SK-N-SH treated with all-trans-retinoic acid at 6 μM for 48 hours (cell line): ENCODE measurements at regions not wholly inside any gene's neighbourhood (a gene's known extent, or its start where the extent isn't known, plus 50 kb on each side); places are given as distances from the start of the nearest gene placed in this dataset.

Source experiments
- ATAC-seq: fragments of 200-7000 bp; cut with Tn5 transposase; 3 replicates; pipeline ENCODE4 v1.9.1; 2020; ENCODE audit warnings: mild to moderate bottlenecking, moderate library complexity
- ARNTL ChIP-seq: fragments of 450-650 bp; formaldehyde crosslinking; IDR thresholded peaks from 2 replicates; pipeline ENCODE4 v1.5.0; 2020; ENCODE audit warnings: low read depth, mild to moderate bottlenecking, moderate library complexity, borderline replicate concordance
- BACH2 ChIP-seq: fragments of 250-450 bp; sonication (Bioruptor Pico); IDR thresholded peaks from 2 replicates; pipeline ENCODE4 v1.9.0; 2021; ENCODE audit warnings: mild to moderate bottlenecking, borderline replicate concordance
- CREB5 ChIP-seq: fragments of 250-450 bp; sonication (Bioruptor Pico); IDR thresholded peaks from 2 replicates; pipeline ENCODE4 v1.5.1; 2020; ENCODE audit warnings: low read depth, mild to moderate bottlenecking, moderate library complexity
- CSRNP3 ChIP-seq: fragments of 250-450 bp; sonication (Bioruptor Pico); IDR thresholded peaks from 2 replicates; pipeline ENCODE4 v1.5.1; 2021; ENCODE audit warnings: mild to moderate bottlenecking, moderate library complexity
- ESRRG ChIP-seq: fragments of 250-450 bp; sonication (Bioruptor Pico); IDR thresholded peaks from 2 replicates; pipeline ENCODE4 v1.6.1; 2021; ENCODE audit warnings: mild to moderate bottlenecking
- GLIS3 ChIP-seq: fragments of 250-450 bp; sonication (Bioruptor Pico); IDR thresholded peaks from 2 replicates; pipeline ENCODE4 v1.5.0; 2020; ENCODE audit warnings: mild to moderate bottlenecking, moderate library complexity
- ISL1 ChIP-seq: fragments of 250-450 bp; sonication (Bioruptor Pico); IDR thresholded peaks from 2 replicates; pipeline ENCODE4 v2.1.2; 2022; ENCODE audit warnings: mild to moderate bottlenecking, moderate library complexity
- OSR1 ChIP-seq: fragments of 250-450 bp; sonication (Bioruptor Pico); IDR thresholded peaks from 2 replicates; pipeline ENCODE4 v1.8.0; 2022; ENCODE audit warnings: moderate library complexity, mild to moderate bottlenecking, inconsistent platforms
- PATZ1 ChIP-seq: fragments of 250-450 bp; sonication (Bioruptor Pico); IDR thresholded peaks from 2 replicates; pipeline ENCODE4 v1.8.0; 2020; ENCODE audit warnings: mild to moderate bottlenecking, moderate library complexity, borderline replicate concordance
- POU6F1 ChIP-seq: fragments of 250-450 bp; sonication (Bioruptor Pico); IDR thresholded peaks from 2 replicates; pipeline ENCODE4 v1.8.0; 2021; ENCODE audit warnings: low read depth, mild to moderate bottlenecking, moderate library complexity, borderline replicate concordance
- PPARA ChIP-seq: fragments of 250-450 bp; sonication (Bioruptor Pico); IDR thresholded peaks from 2 replicates; pipeline ENCODE4 v1.5.0; 2020; ENCODE audit warnings: mild to moderate bottlenecking, borderline replicate concordance
- SNAI2 ChIP-seq: fragments of 250-450 bp; sonication (Bioruptor Pico); IDR thresholded peaks from 2 replicates; pipeline ENCODE4 v1.5.0; 2020; ENCODE audit warnings: mild to moderate bottlenecking, moderate library complexity
- TCF4 ChIP-seq: fragments of 250-450 bp; sonication (Bioruptor Pico); IDR thresholded peaks from 2 replicates; pipeline ENCODE4 v1.8.0; 2021; ENCODE audit warnings: mild to moderate bottlenecking, moderate library complexity, borderline replicate concordance
- TOX ChIP-seq: fragments of 250-450 bp; sonication (Bioruptor Pico); IDR thresholded peaks from 2 replicates; pipeline ENCODE4 v1.8.0; 2021; ENCODE audit warnings: mild to moderate bottlenecking, moderate library complexity, borderline replicate concordance
- ZC3H10 ChIP-seq: fragments of 250-450 bp; sonication (Bioruptor Pico); IDR thresholded peaks from 2 replicates; pipeline ENCODE4 v1.5.1; 2021; ENCODE audit warnings: mild to moderate bottlenecking, moderate library complexity
- ZFP3 ChIP-seq: fragments of 250-450 bp; sonication (Bioruptor Pico); IDR thresholded peaks from 2 replicates; pipeline ENCODE4 v1.5.0; 2020; ENCODE audit warnings: mild to moderate bottlenecking, moderate library complexity
- ZFP30 ChIP-seq: fragments of 450-650 bp; formaldehyde crosslinking; IDR thresholded peaks from 2 replicates; pipeline ENCODE4 v1.5.0; 2022; ENCODE audit warnings: mild to moderate bottlenecking, moderate library complexity
- ZNF565 ChIP-seq: fragments of 450-650 bp; formaldehyde crosslinking; conservative IDR thresholded peaks from 2 replicates; pipeline ENCODE4 v1.5.0; 2020; ENCODE audit warnings: low read depth, mild to moderate bottlenecking, moderate library complexity
- ZNF70 ChIP-seq: fragments of 450-650 bp; formaldehyde crosslinking; IDR thresholded peaks from 2 replicates; pipeline ENCODE4 v1.5.0; 2020; ENCODE audit warnings: mild to moderate bottlenecking, moderate library complexity
- ZNF8 ChIP-seq: fragments of 450-650 bp; formaldehyde crosslinking; IDR thresholded peaks from 2 replicates; pipeline ENCODE4 v1.5.0; 2020; ENCODE audit warnings: mild to moderate bottlenecking, moderate library complexity

GRCh38 chr10:28788252-28788651 is 110.9 kb downstream of the BAMBI start:
- TF ChIP-seq PPARA (CRISPR knock-in tag) (no peak), BACH2 (CRISPR knock-in tag) (no peak)
- no peak for ATAC-seq

- no peak for TF ChIP-seq PPARA (CRISPR knock-in tag)
- TF ChIP-seq PATZ1 (CRISPR knock-in tag) = no peak
- no peak for TF ChIP-seq ARNTL
- no peak for TF ChIP-seq CREB5
- TF ChIP-seq GLIS3 (CRISPR knock-in tag) = no peak
- no peak for TF ChIP-seq ZNF70 (CRISPR knock-in tag)
- TF ChIP-seq TCF4 (CRISPR knock-in tag) = no peak
- no peak for TF ChIP-seq ESRRG
- no peak for TF ChIP-seq POU6F1 (CRISPR knock-in tag)
- TF ChIP-seq BACH2 (CRISPR knock-in tag) = no peak
- no peak for TF ChIP-seq ZNF8 (CRISPR knock-in tag)
- TF ChIP-seq SNAI2 (CRISPR knock-in tag) = no peak
- TF ChIP-seq ZNF565 (CRISPR knock-in tag) = no peak
- no peak for TF ChIP-seq ZFP30 (CRISPR knock-in tag)
- ATAC-seq = no peak
These were observed 111.4 kb downstream of the BAMBI start for GRCh38 chr10:28788762-28789161.

GRCh38 chr10:28790146-28790545 is 112.8 kb downstream of the BAMBI start:
- TF ChIP-seq ZNF565 (CRISPR knock-in tag) = no peak
- no peak for TF ChIP-seq ISL1 (CRISPR knock-in tag)
- TF ChIP-seq TOX (CRISPR knock-in tag) = no peak
- TF ChIP-seq ARNTL = no peak
- no peak for TF ChIP-seq CSRNP3 (CRISPR knock-in tag)
- no peak for TF ChIP-seq ZFP3 (CRISPR knock-in tag)
- TF ChIP-seq PPARA (CRISPR knock-in tag) = no peak
- TF ChIP-seq BACH2 (CRISPR knock-in tag) = no peak
- no peak for TF ChIP-seq TCF4 (CRISPR knock-in tag)
- TF ChIP-seq ZNF8 (CRISPR knock-in tag) = no peak
- TF ChIP-seq SNAI2 (CRISPR knock-in tag) = no peak
- no peak for TF ChIP-seq CREB5
- no peak for ATAC-seq

GRCh38 chr10:28793482-28793881 is 116.2 kb downstream of the BAMBI start:
- TF ChIP-seq TCF4 (CRISPR knock-in tag) = no peak
- TF ChIP-seq ZNF8 (CRISPR knock-in tag) = no peak
- no peak for TF ChIP-seq ISL1 (CRISPR knock-in tag)
- no peak for TF ChIP-seq BACH2 (CRISPR knock-in tag)
- TF ChIP-seq ZC3H10 = no peak
- TF ChIP-seq ZFP3 (CRISPR knock-in tag) = no peak
- TF ChIP-seq ZFP30 (CRISPR knock-in tag) = no peak
- no peak for TF ChIP-seq PPARA (CRISPR knock-in tag)
- no peak for TF ChIP-seq OSR1
- TF ChIP-seq ZNF70 (CRISPR knock-in tag) = no peak
- no peak for ATAC-seq
